Rectal smooth muscle tissue (tissue), 1 donor: ENCODE measurements at regions not wholly inside any gene's neighbourhood (a gene's known extent, or its start where the extent isn't known, plus 50 kb on each side); places are given as distances from the start of the nearest gene placed in this dataset.

Experiments
- H3K27ac ChIP-seq: one replicate; pipeline ENCODE4 v1.7.0; 2013; ENCODE audit warnings: low read depth, low read length, inconsistent platforms
- H3K27me3 ChIP-seq: one replicate; pipeline ENCODE4 v1.7.0; 2013; ENCODE audit warnings: low read length; ENCODE audit not compliant: control insufficient read depth, insufficient read depth
- H3K36me3 ChIP-seq: one replicate; pipeline ENCODE4 v1.7.0; 2013; ENCODE audit warnings: low read length; ENCODE audit not compliant: control insufficient read depth, insufficient read depth
- H3K4me1 ChIP-seq: one replicate; pipeline ENCODE4 v1.7.0; 2013; ENCODE audit warnings: low read length; ENCODE audit not compliant: control insufficient read depth, insufficient read depth
- H3K4me3 ChIP-seq: one replicate; pipeline ENCODE4 v1.7.0; 2013; ENCODE audit warnings: low read length
- H3K9ac ChIP-seq: one replicate; pipeline ENCODE4 v1.7.0; 2013; ENCODE audit warnings: low read length

GRCh38 chr1:90557706-90558105 is 159.4 kb downstream of the BARHL2 start:
- Histone ChIP-seq H3K27ac (no peak overlapping the region), H3K4me1 (no peaks in the 10 kb centered on the region), H3K9ac (no peak overlapping the region), H3K27me3 (no peaks in the 10 kb centered on the region), H3K4me3 (no peak overlapping the region), H3K36me3 (no peaks in the 10 kb centered on the region)

GRCh38 chr1:90550626-90551406 is 166.3 kb downstream of the BARHL2 start:
- Histone ChIP-seq H3K4me3 (no peak overlapping the region), H3K27me3 (no peaks in the 10 kb centered on the region), H3K27ac (no peak overlapping the region), H3K36me3 (no peaks in the 10 kb centered on the region), H3K9ac (no peak overlapping the region), H3K4me1 (no peaks in the 10 kb centered on the region)

- H3K27me3 ChIP-seq: no peaks in the 10 kb centered on the region
- no peaks in the 10 kb centered on the region for H3K4me1 ChIP-seq
- no peak overlapping the region for H3K27ac ChIP-seq
- no peaks in the 10 kb centered on the region for H3K36me3 ChIP-seq
- H3K4me3 ChIP-seq: no peak overlapping the region
- H3K9ac ChIP-seq: no peak overlapping the region
These were observed 172.7 kb downstream of the BARHL2 start for GRCh38 chr1:90544356-90544755.

GRCh38 chr1:90537606-90538362 is 179.3 kb downstream of the BARHL2 start:
- H3K36me3 ChIP-seq: no peaks in the 10 kb centered on the region
- no peak overlapping the region for H3K4me3 ChIP-seq
- H3K27ac ChIP-seq: no peak overlapping the region
- no peak overlapping the region for H3K9ac ChIP-seq
- H3K4me1 ChIP-seq: no peaks in the 10 kb centered on the region
- H3K27me3 ChIP-seq: no peaks in the 10 kb centered on the region

GRCh38 chr1:90534663-90535295 is 182.3 kb downstream of the BARHL2 start:
- Histone ChIP-seq H3K4me1 (no peaks in the 10 kb centered on the region), H3K9ac (no peak overlapping the region), H3K27me3 (no peaks in the 10 kb centered on the region), H3K4me3 (no peak overlapping the region), H3K36me3 (no peaks in the 10 kb centered on the region), H3K27ac (no peak overlapping the region)

GRCh38 chr1:90534116-90534515 is 183.0 kb downstream of the BARHL2 start:
- H3K36me3 ChIP-seq: no peaks in the 10 kb centered on the region
- H3K4me3 ChIP-seq: no peak overlapping the region
- no peaks in the 10 kb centered on the region for H3K27me3 ChIP-seq
- H3K27ac ChIP-seq: no peak overlapping the region
- no peak overlapping the region for H3K9ac ChIP-seq
- H3K4me1 ChIP-seq: no peaks in the 10 kb centered on the region

- no peak overlapping the region for H3K27ac ChIP-seq
- no peaks in the 10 kb centered on the region for H3K4me1 ChIP-seq
- H3K9ac ChIP-seq: no peak overlapping the region
- no peaks in the 10 kb centered on the region for H3K27me3 ChIP-seq
- no peak overlapping the region for H3K4me3 ChIP-seq
- no peaks in the 10 kb centered on the region for H3K36me3 ChIP-seq
These were observed 190.1 kb downstream of the BARHL2 start for GRCh38 chr1:90526954-90527353.

GRCh38 chr1:90522432-90522831 is 194.7 kb downstream of the BARHL2 start:
- Histone ChIP-seq H3K9ac (no peak overlapping the region), H3K4me1 (no peaks in the 10 kb centered on the region), H3K27me3 (no peaks in the 10 kb centered on the region), H3K36me3 (no peaks in the 10 kb centered on the region), H3K27ac (no peak overlapping the region), H3K4me3 (no peak overlapping the region)

GRCh38 chr1:90513956-90514355 is 203.1 kb downstream of the BARHL2 start:
- no peak overlapping the region for H3K9ac ChIP-seq
- no peaks in the 10 kb centered on the region for H3K4me1 ChIP-seq
- H3K4me3 ChIP-seq: no peak overlapping the region
- H3K27ac ChIP-seq: no peak overlapping the region
- no peaks in the 10 kb centered on the region for H3K36me3 ChIP-seq
- H3K27me3 ChIP-seq: no peaks in the 10 kb centered on the region

GRCh38 chr1:90512441-90512840 is 204.7 kb downstream of the BARHL2 start:
- no peak overlapping the region for H3K4me3 ChIP-seq
- no peaks in the 10 kb centered on the region for H3K27me3 ChIP-seq
- H3K36me3 ChIP-seq: no peaks in the 10 kb centered on the region
- no peaks in the 10 kb centered on the region for H3K4me1 ChIP-seq
- no peak overlapping the region for H3K9ac ChIP-seq
- no peak overlapping the region for H3K27ac ChIP-seq

GRCh38 chr1:90510143-90510542 is 207.0 kb downstream of the BARHL2 start:
- no peaks in the 10 kb centered on the region for H3K27me3 ChIP-seq
- H3K9ac ChIP-seq: no peak overlapping the region
- no peaks in the 10 kb centered on the region for H3K4me1 ChIP-seq
- no peaks in the 10 kb centered on the region for H3K36me3 ChIP-seq
- H3K27ac ChIP-seq: no peak overlapping the region
- no peak overlapping the region for H3K4me3 ChIP-seq

GRCh38 chr1:90509225-90510048 is 207.7 kb downstream of the BARHL2 start:
- no peaks in the 10 kb centered on the region for H3K27me3 ChIP-seq
- no peaks in the 10 kb centered on the region for H3K4me1 ChIP-seq
- no peak overlapping the region for H3K9ac ChIP-seq
- no peak overlapping the region for H3K27ac ChIP-seq
- H3K4me3 ChIP-seq: no peak overlapping the region
- no peaks in the 10 kb centered on the region for H3K36me3 ChIP-seq
